Upper lobe of right lung (tissue), 1 donor: ENCODE measurements at regions not wholly inside any gene's neighbourhood (a gene's known extent, or its start where the extent isn't known, plus 50 kb on each side); places are given as distances from the start of the nearest gene placed in this dataset.

Source experiments
- ATAC-seq: fragments of 200-7000 bp; cut with Tn5 transposase; one replicate; pipeline ENCODE4 v1.9.1; 2020; ENCODE audit warnings: mild to moderate bottlenecking, moderate library complexity
- DNase-seq: peaks from one replicate; pipeline ENCODE4 v3.0.0-alpha.2; 2020
- H3K27ac ChIP-seq: fragments of 200-600 bp; one replicate; pipeline ENCODE4 v1.8.0; 2022
- H3K27me3 ChIP-seq: fragments of 200-600 bp; one replicate; pipeline ENCODE4 v1.8.0; 2022; ENCODE audit warnings: mild to moderate bottlenecking
- H3K36me3 ChIP-seq: fragments of 200-600 bp; one replicate; pipeline ENCODE4 v1.8.0; 2022
- H3K4me1 ChIP-seq: fragments of 200-600 bp; one replicate; pipeline ENCODE4 v1.8.0; 2022
- H3K4me3 ChIP-seq: fragments of 200-600 bp; one replicate; pipeline ENCODE4 v1.8.0; 2022; ENCODE audit warnings: mild to moderate bottlenecking
- H3K9me3 ChIP-seq: fragments of 200-600 bp; one replicate; pipeline ENCODE4 v1.8.0; 2022
- intact Hi-C: fragments of 100-400 bp; cut with DNase I; formaldehyde crosslinking; loops from one replicate; pipeline ENCODE4 v1.11.0; 2022
- TF ChIP-seq, protein P1 (sequence below): fragments of 200-600 bp; IDR thresholded peaks from one replicate; pipeline ENCODE4 v1.8.0; 2022; ENCODE audit warnings: antibody characterized with exemption
- donor health status: DM: no; HTN: yes; CAD: no; lungs with severe emphysema.

DNA sequence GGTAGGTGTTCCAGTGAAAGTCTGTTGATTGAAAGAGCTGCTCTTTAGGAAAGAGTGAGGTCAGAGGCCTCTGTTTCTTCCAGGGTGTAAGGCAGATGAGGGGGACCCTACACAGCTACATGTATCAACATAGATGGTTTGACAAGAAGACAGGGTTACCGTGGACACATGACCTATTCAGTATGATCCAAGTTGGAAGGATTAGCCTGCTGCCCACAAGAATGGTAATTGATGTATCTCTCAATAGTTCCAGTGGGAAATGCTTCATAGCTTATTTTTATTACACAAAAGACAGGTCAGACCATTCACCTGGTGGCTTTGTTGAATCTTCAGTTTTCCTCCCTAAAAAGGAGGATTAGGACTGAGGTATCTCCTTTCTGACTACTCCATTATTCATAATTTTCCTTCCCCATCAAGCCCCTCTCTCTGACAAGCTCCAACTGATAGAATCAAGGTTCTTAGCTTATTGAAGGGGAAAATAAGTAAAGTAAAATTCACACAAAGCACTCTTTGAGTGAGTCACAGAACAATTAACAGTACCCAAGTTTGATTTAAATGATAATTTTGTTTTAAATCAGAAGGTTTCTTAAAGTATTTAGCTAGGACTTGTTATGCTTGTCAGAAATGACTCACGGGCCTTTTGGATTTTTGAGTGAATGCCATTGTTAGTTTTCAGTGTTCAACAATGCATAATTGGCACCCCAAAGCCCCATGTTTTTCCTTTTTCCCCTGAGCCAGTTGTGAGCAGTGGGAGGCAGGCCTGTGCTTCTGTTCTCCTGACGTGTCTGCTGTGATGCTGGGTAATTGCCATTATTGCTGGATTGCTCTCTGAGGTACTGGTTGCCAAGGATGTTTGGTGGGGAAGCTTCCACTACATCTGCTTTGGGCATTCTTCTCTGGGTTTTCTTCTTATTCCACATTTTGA, 373.2 kb downstream of the DDX10 start:
- Histone ChIP-seq H3K36me3 (no peaks in the 10 kb centered on the region), H3K9me3 (no peaks in the 10 kb centered on the region), H3K27ac (no peak overlapping the region), H3K27me3 (no peaks in the 10 kb centered on the region), H3K4me3 (no peak overlapping the region), H3K4me1 (no peaks in the 10 kb centered on the region)
- TF ChIP-seq, protein P1, sequence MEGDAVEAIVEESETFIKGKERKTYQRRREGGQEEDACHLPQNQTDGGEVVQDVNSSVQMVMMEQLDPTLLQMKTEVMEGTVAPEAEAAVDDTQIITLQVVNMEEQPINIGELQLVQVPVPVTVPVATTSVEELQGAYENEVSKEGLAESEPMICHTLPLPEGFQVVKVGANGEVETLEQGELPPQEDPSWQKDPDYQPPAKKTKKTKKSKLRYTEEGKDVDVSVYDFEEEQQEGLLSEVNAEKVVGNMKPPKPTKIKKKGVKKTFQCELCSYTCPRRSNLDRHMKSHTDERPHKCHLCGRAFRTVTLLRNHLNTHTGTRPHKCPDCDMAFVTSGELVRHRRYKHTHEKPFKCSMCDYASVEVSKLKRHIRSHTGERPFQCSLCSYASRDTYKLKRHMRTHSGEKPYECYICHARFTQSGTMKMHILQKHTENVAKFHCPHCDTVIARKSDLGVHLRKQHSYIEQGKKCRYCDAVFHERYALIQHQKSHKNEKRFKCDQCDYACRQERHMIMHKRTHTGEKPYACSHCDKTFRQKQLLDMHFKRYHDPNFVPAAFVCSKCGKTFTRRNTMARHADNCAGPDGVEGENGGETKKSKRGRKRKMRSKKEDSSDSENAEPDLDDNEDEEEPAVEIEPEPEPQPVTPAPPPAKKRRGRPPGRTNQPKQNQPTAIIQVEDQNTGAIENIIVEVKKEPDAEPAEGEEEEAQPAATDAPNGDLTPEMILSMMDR, result no peak
- intact Hi-C loops, result no loop called here
- DNase-seq (no peak), ATAC-seq (no peak)

DNA sequence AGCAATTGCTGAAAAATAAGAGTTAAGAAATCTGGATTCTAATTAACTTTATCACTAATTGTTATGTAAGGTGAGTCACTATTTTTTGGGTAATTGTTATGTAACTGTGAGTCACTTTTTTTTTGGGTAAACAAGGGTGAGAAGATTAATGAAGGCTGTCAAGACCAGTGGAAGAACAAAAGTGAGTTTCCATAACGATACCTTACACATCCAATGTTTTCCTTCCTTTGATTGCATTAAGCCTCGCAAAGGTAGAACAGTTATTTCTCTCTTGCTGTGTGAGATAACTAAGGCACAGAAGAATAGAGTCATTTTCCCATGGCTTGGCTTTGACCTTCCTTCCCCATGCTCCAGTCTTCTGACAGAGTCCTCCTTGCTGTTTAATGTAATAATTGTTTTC, 374.7 kb downstream of the DDX10 start:
- no peak for ATAC-seq
- Histone ChIP-seq H3K4me1 (no peaks in the 10 kb centered on the region), H3K9me3 (no peaks in the 10 kb centered on the region), H3K36me3 (no peaks in the 10 kb centered on the region), H3K27me3 (no peaks in the 10 kb centered on the region), H3K27ac (no peak overlapping the region), H3K4me3 (no peak overlapping the region)
- DNase-seq, result no peak
- intact Hi-C loops, result no loop called here
- TF ChIP-seq, protein P1, result no peak

DNA sequence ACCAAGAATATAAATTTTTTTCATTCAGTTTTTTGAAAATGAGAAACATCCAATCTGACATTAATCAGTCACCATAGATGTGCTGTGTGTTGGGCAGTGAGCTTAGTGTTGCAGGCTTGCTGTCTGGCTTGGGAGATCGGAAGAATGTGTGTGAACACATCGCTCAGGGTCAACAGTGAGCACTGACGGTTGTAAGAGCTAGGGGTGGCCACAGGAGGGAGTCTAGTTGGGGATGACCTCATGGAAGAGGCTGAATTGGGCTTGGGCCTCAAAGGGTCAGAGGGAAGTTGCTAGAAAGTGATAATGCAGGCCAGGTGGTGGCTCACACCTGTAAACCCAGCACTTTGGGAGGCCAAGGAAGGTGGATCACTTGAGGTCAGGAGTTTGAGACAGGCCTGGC, 375.4 kb downstream of the DDX10 start:
- TF ChIP-seq, protein P1, result no peak
- Histone ChIP-seq H3K9me3 (no peaks in the 10 kb centered on the region), H3K27me3 (no peaks in the 10 kb centered on the region), H3K4me3 (no peak overlapping the region), H3K4me1 (no peaks in the 10 kb centered on the region), H3K36me3 (no peaks in the 10 kb centered on the region), H3K27ac (no peak overlapping the region)
- intact Hi-C loops, result no loop called here
- ATAC-seq (no peak), DNase-seq (no peak)

DNA sequence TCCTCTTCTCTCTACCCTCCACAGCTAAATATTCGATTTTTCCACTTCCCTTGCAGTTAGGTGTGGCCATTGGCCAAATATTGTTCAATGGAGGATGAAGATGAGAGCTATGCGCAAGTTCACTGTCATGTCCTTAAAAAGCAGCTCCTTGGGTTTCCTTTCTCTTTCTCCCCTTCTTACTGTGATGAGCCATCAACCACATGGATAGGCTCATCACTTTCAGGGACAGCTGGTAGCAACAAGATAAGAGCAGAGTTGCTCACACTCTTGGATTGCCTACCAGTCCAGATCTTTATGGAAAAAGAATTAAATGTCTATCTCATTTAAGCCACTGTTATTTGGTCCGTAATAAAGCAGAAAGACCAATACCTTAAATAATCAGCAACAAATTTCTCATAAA, 377.0 kb downstream of the DDX10 start:
- no peak overlapping the region for H3K4me3 ChIP-seq
- TF ChIP-seq, protein P1, result no peak
- DNase-seq (no peak), ATAC-seq (no peak)
- H3K36me3 ChIP-seq, result no peaks in the 10 kb centered on the region
- no peaks in the 10 kb centered on the region for H3K27me3 ChIP-seq
- H3K4me1 ChIP-seq, result no peaks in the 10 kb centered on the region
- no peak overlapping the region for H3K27ac ChIP-seq
- H3K9me3 ChIP-seq, result no peaks in the 10 kb centered on the region
- intact Hi-C loops, result no loop called here

DNA sequence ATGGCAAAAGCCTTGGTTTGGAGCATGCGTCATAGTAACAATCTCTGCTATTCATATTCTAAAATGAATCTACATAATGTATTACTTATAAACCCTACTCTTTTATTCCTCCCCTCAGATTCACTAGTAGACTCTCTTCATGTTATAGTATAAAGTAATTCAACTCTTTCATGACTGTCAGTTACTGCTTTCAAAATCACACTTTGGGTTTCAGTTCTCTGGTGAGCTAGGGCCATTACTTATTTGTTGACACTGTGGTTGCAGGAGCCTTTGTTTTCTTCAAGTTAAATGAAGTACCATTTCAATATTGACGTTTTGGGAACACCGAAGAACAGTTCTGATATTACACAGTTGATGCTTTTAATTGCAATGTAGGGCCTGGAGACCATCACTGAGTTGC, 378.4 kb downstream of the DDX10 start:
- no peak for ATAC-seq

More for the DNA sequence above, 378.4 kb downstream of the DDX10 start:
- Histone ChIP-seq H3K4me3 (no peak overlapping the region), H3K27me3 (no peaks in the 10 kb centered on the region), H3K4me1 (no peaks in the 10 kb centered on the region), H3K9me3 (no peaks in the 10 kb centered on the region), H3K36me3 (no peaks in the 10 kb centered on the region), H3K27ac (no peak overlapping the region)
- TF ChIP-seq, protein P1, result no peak
- intact Hi-C loops, result no loop called here
- DNase-seq, result no peak
